ENCODE measurements at regions not wholly inside any gene's neighbourhood (a gene's known extent, or its start where the extent isn't known, plus 50 kb on each side); places are given as distances from the start of the nearest gene placed in this dataset.

DNA sequence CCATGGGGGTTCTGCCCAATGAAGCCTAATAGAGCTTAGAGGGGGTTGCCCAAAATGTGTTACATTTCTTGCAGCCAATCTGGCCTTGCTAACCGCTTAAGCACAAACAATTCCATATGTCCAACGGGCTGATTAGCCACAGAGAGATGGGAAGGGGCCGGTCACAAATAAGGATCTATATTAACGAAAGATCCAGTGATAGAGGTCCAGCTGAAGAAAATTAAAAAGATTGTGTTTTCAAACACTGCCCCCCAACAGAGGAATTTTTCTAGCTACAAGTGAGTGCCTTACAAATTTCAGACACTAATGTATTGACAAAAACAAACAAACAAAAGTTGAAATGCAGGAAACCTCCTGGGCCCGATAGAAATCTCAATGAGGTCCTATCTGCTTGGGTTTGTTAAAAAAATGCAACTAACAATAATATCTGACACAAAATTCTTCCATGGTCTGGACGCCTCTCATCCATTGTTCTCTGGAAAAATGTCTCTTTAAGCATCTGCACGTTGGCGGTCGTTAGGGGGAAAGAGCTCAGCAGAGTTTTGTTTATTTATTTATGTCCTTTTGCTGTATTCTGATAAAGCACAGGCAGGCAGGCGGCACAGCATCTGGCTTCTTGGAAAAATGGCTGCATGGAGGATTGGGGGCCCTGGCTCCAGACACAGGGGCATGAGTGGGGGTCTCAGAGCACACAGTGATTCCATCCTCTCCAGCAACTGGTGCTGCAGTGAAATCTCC lies 402.0 kb downstream of the RPS24 start:
- TF ChIP-seq, protein P1, sequence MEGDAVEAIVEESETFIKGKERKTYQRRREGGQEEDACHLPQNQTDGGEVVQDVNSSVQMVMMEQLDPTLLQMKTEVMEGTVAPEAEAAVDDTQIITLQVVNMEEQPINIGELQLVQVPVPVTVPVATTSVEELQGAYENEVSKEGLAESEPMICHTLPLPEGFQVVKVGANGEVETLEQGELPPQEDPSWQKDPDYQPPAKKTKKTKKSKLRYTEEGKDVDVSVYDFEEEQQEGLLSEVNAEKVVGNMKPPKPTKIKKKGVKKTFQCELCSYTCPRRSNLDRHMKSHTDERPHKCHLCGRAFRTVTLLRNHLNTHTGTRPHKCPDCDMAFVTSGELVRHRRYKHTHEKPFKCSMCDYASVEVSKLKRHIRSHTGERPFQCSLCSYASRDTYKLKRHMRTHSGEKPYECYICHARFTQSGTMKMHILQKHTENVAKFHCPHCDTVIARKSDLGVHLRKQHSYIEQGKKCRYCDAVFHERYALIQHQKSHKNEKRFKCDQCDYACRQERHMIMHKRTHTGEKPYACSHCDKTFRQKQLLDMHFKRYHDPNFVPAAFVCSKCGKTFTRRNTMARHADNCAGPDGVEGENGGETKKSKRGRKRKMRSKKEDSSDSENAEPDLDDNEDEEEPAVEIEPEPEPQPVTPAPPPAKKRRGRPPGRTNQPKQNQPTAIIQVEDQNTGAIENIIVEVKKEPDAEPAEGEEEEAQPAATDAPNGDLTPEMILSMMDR (IDR thresholded peaks at IDR 0.05; ENCODE audit: low read depth, low read length): no peak
- no peaks in the 10 kb centered on the region for H3K27me3 ChIP-seq
- no peak overlapping the region for H3K4me3 ChIP-seq
- peak in 1 of 2 donors; percentile 38 for DNase-seq (ENCODE audit: low read depth in 1 of 2, low spot score in 1 of 2)
- no peak overlapping the region for H3K27ac ChIP-seq
- peaks cover 23% of the 10 kb centered on the region for H3K4me1 ChIP-seq (ENCODE audit: low read depth)
- no peaks in the 10 kb centered on the region for H3K36me3 ChIP-seq
- H3K9me3 ChIP-seq (ENCODE audit: low read depth): no peaks in the 10 kb centered on the region

DNA sequence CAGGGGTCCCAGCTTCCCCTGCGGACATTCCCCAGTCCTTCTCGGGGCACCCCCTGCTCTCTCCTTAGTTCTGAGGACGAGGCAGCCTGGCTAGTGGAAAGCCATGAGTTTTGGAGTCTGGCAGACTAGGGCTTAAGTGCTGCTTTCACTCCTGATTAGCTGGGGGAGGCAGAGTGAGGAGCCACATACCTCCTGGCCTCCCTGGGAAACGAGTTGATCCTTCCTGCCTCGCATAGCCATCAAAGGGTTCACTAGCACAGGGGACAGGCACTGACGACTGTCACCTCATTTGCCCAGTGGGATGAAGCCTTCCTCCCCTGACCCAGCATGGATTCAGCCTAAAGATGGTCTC lies 402.5 kb downstream of the RPS24 start:
- Histone ChIP-seq H3K36me3 (no peaks in the 10 kb centered on the region), H3K4me3 (no peak overlapping the region), H3K9me3 (ENCODE audit: low read depth) (no peaks in the 10 kb centered on the region), H3K27me3 (no peaks in the 10 kb centered on the region), H3K4me1 (ENCODE audit: low read depth) (peaks cover 23% of the 10 kb centered on the region), H3K27ac (no peak overlapping the region)
- DNase-seq (ENCODE audit: low read depth in 1 of 2, low spot score in 1 of 2): peak in 1 of 2 donors; percentile 59
- TF ChIP-seq, protein P1 (IDR thresholded peaks at IDR 0.05; ENCODE audit: low read depth, low read length): no peak

DNA sequence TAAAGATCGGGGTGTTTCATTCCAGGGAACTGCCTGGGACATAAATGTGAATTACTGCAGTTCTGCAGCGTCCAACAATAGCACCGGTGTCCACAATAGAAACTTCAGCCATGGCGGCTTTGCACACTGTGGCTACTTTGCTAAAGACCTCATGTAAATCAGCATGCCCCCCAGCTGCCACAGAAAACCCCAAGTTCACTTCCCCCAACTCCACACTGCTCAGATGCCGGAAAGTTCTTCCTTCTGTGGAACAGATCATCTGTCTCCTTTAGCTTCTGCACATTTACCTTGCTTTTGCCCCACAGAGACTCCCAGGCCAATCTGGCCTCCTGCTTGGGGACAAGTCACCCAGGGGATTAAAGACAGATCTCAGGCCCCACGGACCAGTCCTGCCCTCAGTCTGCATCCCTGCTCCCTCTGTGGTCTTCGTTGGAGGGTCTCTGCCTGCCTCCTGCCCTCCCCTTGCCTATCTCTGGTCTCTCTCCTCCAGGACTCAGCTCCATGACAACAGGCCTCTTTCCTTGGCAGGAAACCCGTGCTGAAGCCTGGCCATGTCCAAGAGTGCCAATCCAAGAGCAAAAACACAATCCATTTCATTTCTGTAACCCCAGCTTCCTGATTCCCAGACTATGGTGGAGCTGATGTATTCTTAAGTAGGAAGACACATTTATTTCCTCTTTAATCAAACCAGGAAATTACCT lies 403.2 kb downstream of the RPS24 start:
- Histone ChIP-seq H3K36me3 (no peaks in the 10 kb centered on the region), H3K27ac (no peak overlapping the region), H3K4me3 (no peak overlapping the region), H3K4me1 (ENCODE audit: low read depth) (peaks cover 23% of the 10 kb centered on the region), H3K27me3 (no peaks in the 10 kb centered on the region), H3K9me3 (ENCODE audit: low read depth) (no peaks in the 10 kb centered on the region)
- TF ChIP-seq, protein P1 (IDR thresholded peaks at IDR 0.05; ENCODE audit: low read depth, low read length): no peak
- no peak for DNase-seq (ENCODE audit: low read depth in 1 of 2, low spot score in 1 of 2)

DNA sequence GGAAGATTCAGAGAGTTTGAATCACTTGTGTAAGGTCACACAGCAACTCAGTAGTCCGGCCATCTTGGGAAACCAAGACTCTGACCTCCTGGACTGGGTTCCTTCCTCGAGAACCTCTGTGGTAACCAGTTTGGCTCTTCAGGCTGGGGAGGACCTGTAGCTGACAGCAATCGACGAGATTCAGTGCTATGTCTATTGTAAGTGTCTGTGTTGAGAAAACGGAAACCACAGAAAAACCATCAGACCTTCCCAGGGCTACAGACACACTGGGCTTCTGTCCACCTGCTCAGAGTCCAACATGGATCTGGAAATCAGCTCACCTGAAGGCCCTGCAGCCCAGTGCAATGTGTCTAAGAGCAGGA lies 403.7 kb downstream of the RPS24 start:
- H3K27ac ChIP-seq: no peak overlapping the region
- TF ChIP-seq, protein P1 (IDR thresholded peaks at IDR 0.05; ENCODE audit: low read depth, low read length): no peak
- H3K4me3 ChIP-seq: no peak overlapping the region
- H3K27me3 ChIP-seq: no peaks in the 10 kb centered on the region
- H3K36me3 ChIP-seq: no peaks in the 10 kb centered on the region
- no peak for DNase-seq (ENCODE audit: low read depth in 1 of 2, low spot score in 1 of 2)
- peaks cover 23% of the 10 kb centered on the region for H3K4me1 ChIP-seq (ENCODE audit: low read depth)
- H3K9me3 ChIP-seq (ENCODE audit: low read depth): no peaks in the 10 kb centered on the region

DNA sequence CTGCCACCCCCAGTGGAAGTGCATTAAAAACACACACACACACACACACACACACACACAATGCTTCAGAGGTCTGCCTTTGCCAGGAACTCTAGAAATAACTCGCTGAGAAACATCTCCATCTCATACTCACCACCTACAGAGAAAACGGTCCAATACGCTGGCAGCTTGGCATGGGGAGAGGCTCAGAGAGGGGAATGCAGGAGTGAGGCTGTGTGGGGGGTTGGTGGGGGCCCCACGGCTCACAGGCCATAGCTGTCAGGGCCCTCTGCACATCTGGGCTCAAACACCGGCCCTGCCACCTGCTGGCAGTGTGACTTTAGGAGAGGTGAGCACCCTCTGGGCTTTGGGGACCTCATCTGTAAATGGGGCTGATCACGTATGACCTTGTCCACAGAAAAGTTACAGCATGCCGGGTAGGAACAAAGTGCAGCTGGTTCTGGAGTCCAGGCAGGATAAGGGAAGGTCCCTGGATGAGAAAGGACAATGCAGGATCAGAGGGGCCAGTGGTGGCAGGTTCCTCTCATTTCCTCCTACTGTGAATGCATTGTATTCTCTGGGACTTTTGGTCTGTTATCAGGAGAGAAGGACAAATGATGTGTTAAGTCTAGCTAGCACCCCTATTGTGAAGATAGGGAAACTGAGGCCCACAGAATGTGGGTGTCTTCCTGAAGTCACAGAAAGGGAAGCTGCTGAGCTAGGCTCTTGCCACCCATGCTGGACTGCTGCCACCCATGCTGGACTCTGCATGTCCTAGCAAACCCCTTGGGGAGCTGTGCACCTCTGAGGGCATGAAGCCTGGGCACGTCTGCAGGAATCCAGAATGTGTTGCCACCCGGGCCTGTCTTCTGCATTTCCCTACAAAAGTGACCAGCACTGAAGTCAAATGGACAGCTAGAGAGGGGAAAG lies 404.6 kb downstream of the RPS24 start:
- no peaks in the 10 kb centered on the region for H3K9me3 ChIP-seq (ENCODE audit: low read depth)
- no peak for DNase-seq (ENCODE audit: low read depth in 1 of 2, low spot score in 1 of 2)
- peaks cover 23% of the 10 kb centered on the region for H3K4me1 ChIP-seq (ENCODE audit: low read depth)
- H3K27me3 ChIP-seq: no peaks in the 10 kb centered on the region
- H3K4me3 ChIP-seq: no peak overlapping the region
- no peaks in the 10 kb centered on the region for H3K36me3 ChIP-seq
- TF ChIP-seq, protein P1 (IDR thresholded peaks at IDR 0.05; ENCODE audit: low read depth, low read length): no peak
- H3K27ac ChIP-seq: no peak overlapping the region

All from cardiac muscle cell (in vitro differentiated cells and primary cell).